ENCODE measurements at regions not wholly inside any gene's neighbourhood (a gene's known extent, or its start where the extent isn't known, plus 50 kb on each side); places are given as distances from the start of the nearest gene placed in this dataset.
A peak's percentile ranks its signal among the peaks of the same experiment; 100 is the strongest.

DNA sequence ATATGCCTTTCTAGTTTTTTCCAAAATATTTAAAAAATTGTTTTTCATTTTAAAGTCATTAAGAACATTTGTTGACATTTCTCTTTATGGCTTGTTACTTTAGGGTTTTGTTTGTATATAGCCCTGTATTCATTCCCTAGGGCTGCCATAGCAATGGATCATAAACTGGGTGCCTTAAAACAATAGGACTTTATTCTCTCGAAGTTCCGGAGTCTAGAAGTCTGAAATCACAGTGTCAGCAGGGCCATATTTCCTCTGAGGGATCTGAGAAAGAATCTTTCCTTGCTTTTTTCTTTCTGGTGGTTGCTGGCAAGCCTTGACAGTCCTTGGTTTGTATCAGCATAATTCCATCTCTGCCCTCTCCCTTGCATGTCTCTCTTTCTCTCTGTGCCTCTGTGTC is 63.4 kb upstream of the CADPS start:
- peak overlapping the region; percentile 67 for H3K27ac ChIP-seq
- H3K4me1 ChIP-seq = peaks cover 5% of the 10 kb centered on the region
- no peak overlapping the region for H3K4me3 ChIP-seq
- intact Hi-C loops (cut with DNase I) = no loop called here
- H3K9ac ChIP-seq (ENCODE audit: low read depth in 2 of 2, low read length in 2 of 2) = peak overlapping the region in 1 of 2 donors; percentile 38
- no peaks in the 10 kb centered on the region for H3K27me3 ChIP-seq
- DNase-seq = peak; percentile 36
- H3K9me3 ChIP-seq = no peaks in the 10 kb centered on the region
- TF ChIP-seq, protein P1, sequence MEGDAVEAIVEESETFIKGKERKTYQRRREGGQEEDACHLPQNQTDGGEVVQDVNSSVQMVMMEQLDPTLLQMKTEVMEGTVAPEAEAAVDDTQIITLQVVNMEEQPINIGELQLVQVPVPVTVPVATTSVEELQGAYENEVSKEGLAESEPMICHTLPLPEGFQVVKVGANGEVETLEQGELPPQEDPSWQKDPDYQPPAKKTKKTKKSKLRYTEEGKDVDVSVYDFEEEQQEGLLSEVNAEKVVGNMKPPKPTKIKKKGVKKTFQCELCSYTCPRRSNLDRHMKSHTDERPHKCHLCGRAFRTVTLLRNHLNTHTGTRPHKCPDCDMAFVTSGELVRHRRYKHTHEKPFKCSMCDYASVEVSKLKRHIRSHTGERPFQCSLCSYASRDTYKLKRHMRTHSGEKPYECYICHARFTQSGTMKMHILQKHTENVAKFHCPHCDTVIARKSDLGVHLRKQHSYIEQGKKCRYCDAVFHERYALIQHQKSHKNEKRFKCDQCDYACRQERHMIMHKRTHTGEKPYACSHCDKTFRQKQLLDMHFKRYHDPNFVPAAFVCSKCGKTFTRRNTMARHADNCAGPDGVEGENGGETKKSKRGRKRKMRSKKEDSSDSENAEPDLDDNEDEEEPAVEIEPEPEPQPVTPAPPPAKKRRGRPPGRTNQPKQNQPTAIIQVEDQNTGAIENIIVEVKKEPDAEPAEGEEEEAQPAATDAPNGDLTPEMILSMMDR (IDR thresholded peaks at IDR 0.05) = no peak
- no peaks in the 10 kb centered on the region for H3K36me3 ChIP-seq

- intact Hi-C loops (cut with DNase I) = no loop called here
- TF ChIP-seq, protein P1 (IDR thresholded peaks at IDR 0.05) = no peak
- H3K9me3 ChIP-seq = no peaks in the 10 kb centered on the region
- DNase-seq = peak; percentile 82
- no peak overlapping the region for H3K4me3 ChIP-seq
- H3K4me1 ChIP-seq = peaks cover 5% of the 10 kb centered on the region
- H3K36me3 ChIP-seq = no peaks in the 10 kb centered on the region
- no peaks in the 10 kb centered on the region for H3K27me3 ChIP-seq
- H3K9ac ChIP-seq (ENCODE audit: low read depth in 2 of 2, low read length in 2 of 2) = peak overlapping the region in 1 of 2 donors; percentile 3
- peak overlapping the region; percentile 67 for H3K27ac ChIP-seq
Observed at GRCh38 chr3:62939707-62940106, 64.5 kb upstream of the CADPS start.

- intact Hi-C loops (cut with DNase I) = no loop called here
- Histone ChIP-seq H3K27me3 (no peaks in the 10 kb centered on the region), H3K4me3 (no peak overlapping the region), H3K36me3 (no peaks in the 10 kb centered on the region), H3K9me3 (no peaks in the 10 kb centered on the region), H3K27ac (no peak overlapping the region), H3K9ac (ENCODE audit: low read depth in 2 of 2, low read length in 2 of 2) (no peak overlapping the region), H3K4me1 (peaks cover 5% of the 10 kb centered on the region)
- TF ChIP-seq, protein P1 (IDR thresholded peaks at IDR 0.05) = no peak
- DNase-seq = no peak
Observed at GRCh38 chr3:62940771-62941563, 65.8 kb upstream of the CADPS start.

DNA sequence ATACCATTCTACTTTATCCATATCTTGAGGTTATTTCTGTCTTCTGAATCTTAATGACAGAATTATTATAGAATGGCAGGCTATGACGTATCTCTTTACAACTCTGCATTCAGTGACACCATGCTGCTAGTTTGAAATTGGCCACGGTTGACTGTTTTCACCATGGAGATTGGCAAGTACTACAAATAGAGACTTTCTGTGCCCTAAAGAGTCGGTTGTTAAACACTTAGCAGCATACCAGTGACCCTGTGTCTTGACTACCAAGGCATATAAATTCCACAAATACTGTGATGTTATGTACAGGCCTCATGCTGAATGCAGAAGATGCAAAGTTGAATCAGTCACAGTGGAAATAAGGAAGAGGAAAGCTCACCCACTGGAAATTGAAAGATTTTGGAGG is 67.0 kb upstream of the CADPS start:
- Histone ChIP-seq H3K4me3 (no peak overlapping the region), H3K9me3 (no peaks in the 10 kb centered on the region), H3K36me3 (no peaks in the 10 kb centered on the region), H3K4me1 (peaks cover 5% of the 10 kb centered on the region), H3K27me3 (no peaks in the 10 kb centered on the region), H3K9ac (ENCODE audit: low read depth in 2 of 2, low read length in 2 of 2) (no peak overlapping the region), H3K27ac (no peak overlapping the region)
- TF ChIP-seq, protein P1 (IDR thresholded peaks at IDR 0.05) = no peak
- intact Hi-C loops (cut with DNase I) = no loop called here
- DNase-seq = no peak

DNA sequence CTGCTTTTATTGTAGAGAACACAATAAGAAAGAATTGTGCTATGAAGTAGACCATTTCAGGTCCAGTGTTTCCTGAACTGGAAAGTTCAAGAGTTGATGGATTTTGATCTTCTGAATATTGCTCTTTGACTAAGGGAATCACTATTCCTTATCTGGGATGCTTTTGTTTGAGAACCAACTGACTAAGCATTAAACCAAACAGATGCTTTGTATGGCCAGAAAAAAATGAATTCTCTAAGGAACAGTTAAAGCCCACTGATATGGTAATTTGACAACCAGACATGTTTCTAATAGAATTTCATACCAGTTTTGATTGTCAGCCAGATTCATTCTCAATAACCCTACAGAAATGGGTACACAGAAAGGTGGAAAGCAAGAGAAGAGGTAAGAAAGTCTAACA is 67.5 kb upstream of the CADPS start:
- Histone ChIP-seq H3K4me3 (no peak overlapping the region), H3K27ac (no peak overlapping the region), H3K36me3 (no peaks in the 10 kb centered on the region), H3K27me3 (no peaks in the 10 kb centered on the region), H3K9ac (ENCODE audit: low read depth in 2 of 2, low read length in 2 of 2) (no peak overlapping the region), H3K9me3 (no peaks in the 10 kb centered on the region), H3K4me1 (peaks cover 5% of the 10 kb centered on the region)
- no peak for DNase-seq
- intact Hi-C loops (cut with DNase I) = no loop called here
- TF ChIP-seq, protein P1 (IDR thresholded peaks at IDR 0.05) = no peak

Data from colonic mucosa (tissue), 4 donors.